Left ventricle myocardium inferior (tissue), 1 donor: ENCODE measurements at regions not wholly inside any gene's neighbourhood (a gene's known extent, or its start where the extent isn't known, plus 50 kb on each side); places are given as distances from the start of the nearest gene placed in this dataset.
"Not testable (repeated sequence)": the region's sequence is repeated elsewhere in the genome, so short reads cannot be mapped to it uniquely, and the experiment has no call there.

ENCODE experiments used
- DNase-seq: peaks from one replicate; pipeline ENCODE4 v3.0.0-alpha.2; 2020
- H3K27ac ChIP-seq: fragments of 200-600 bp; replicated peaks from 2 replicates; pipeline ENCODE4 v1.8.0; 2021
- H3K27me3 ChIP-seq: fragments of 200-600 bp; 2 replicates; pipeline ENCODE4 v1.8.0; 2021; ENCODE audit warnings: low read depth
- H3K36me3 ChIP-seq: fragments of 200-600 bp; 2 replicates; pipeline ENCODE4 v1.8.0; 2021
- H3K4me1 ChIP-seq: fragments of 200-600 bp; 2 replicates; pipeline ENCODE4 v1.8.0; 2021
- H3K4me3 ChIP-seq: fragments of 200-600 bp; 2 replicates; pipeline ENCODE4 v1.8.0; 2021; ENCODE audit warnings: mild to moderate bottlenecking, moderate library complexity
- H3K9me3 ChIP-seq: fragments of 200-600 bp; replicated peaks from 2 replicates; pipeline ENCODE4 v1.8.0; 2021
- intact Hi-C: fragments of 100-400 bp; cut with micrococcal nuclease; formaldehyde crosslinking; loops from one replicate; pipeline ENCODE4 v1.11.0; 2022
- TF ChIP-seq, protein P1 (sequence below): fragments of 200-600 bp; IDR thresholded peaks from 2 replicates; pipeline ENCODE4 v1.8.0; 2021; ENCODE audit warnings: antibody characterized with exemption, mild to moderate bottlenecking, borderline replicate concordance
- donor health status: DM: no; HTN: yes; CAD: no; lungs with severe emphysema.

- Histone ChIP-seq H3K36me3 (no peaks in the 10 kb centered on the region), H3K4me3 (no peak overlapping the region), H3K9me3 (peaks cover 17% of the 10 kb centered on the region), H3K27ac (no peak overlapping the region), H3K27me3 (no peaks in the 10 kb centered on the region), H3K4me1 (no peaks in the 10 kb centered on the region)
- intact Hi-C loops: no loop called here
- TF ChIP-seq, protein P1, sequence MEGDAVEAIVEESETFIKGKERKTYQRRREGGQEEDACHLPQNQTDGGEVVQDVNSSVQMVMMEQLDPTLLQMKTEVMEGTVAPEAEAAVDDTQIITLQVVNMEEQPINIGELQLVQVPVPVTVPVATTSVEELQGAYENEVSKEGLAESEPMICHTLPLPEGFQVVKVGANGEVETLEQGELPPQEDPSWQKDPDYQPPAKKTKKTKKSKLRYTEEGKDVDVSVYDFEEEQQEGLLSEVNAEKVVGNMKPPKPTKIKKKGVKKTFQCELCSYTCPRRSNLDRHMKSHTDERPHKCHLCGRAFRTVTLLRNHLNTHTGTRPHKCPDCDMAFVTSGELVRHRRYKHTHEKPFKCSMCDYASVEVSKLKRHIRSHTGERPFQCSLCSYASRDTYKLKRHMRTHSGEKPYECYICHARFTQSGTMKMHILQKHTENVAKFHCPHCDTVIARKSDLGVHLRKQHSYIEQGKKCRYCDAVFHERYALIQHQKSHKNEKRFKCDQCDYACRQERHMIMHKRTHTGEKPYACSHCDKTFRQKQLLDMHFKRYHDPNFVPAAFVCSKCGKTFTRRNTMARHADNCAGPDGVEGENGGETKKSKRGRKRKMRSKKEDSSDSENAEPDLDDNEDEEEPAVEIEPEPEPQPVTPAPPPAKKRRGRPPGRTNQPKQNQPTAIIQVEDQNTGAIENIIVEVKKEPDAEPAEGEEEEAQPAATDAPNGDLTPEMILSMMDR: no peak
- no peak for DNase-seq
Observed at GRCh38 chr1:195656780-195657179, 951.5 kb downstream of the KCNT2 start.

DNA sequence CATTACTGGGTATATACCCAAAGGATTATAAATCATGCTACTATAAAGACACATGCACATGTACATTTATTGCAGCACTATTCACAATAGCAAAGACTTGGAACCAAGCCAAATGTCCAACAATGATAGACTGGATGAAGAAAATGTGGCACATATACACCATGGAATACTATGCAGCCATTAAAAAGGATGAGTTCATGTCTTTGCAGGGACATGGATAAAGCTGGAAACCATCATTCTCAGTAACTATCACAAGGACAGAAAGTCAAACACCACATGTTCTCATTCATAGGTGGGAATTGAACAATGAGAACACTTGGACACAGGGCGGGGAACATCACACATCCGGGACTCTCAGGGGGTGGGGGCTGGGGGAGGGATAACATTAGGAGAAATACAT, 959.4 kb downstream of the KCNT2 start:
- intact Hi-C loops, H3K36me3 ChIP-seq: not testable (repeated sequence)

GRCh38 chr1:195637539-195637938, 970.7 kb downstream of the KCNT2 start:
- Histone ChIP-seq H3K9me3 (no peaks in the 10 kb centered on the region), H3K27ac (no peak overlapping the region), H3K4me3 (no peak overlapping the region), H3K4me1 (no peaks in the 10 kb centered on the region), H3K27me3 (no peaks in the 10 kb centered on the region), H3K36me3 (no peaks in the 10 kb centered on the region)
- TF ChIP-seq, protein P1: no peak
- intact Hi-C loops: no loop called here
- DNase-seq: no peak

More for the DNA sequence above, 959.4 kb downstream of the KCNT2 start:
- DNase-seq, H3K27me3 ChIP-seq, H3K27ac ChIP-seq, H3K4me3 ChIP-seq, H3K4me1 ChIP-seq: not testable (repeated sequence)
- H3K9me3 ChIP-seq: peaks cover 37% of the 10 kb centered on the region

- no peaks in the 10 kb centered on the region for H3K4me1 ChIP-seq
- TF ChIP-seq, protein P1: no peak
- DNase-seq: no peak
- H3K36me3 ChIP-seq: no peaks in the 10 kb centered on the region
- intact Hi-C loops: no loop called here
- H3K27ac ChIP-seq: no peak overlapping the region
- no peak overlapping the region for H3K4me3 ChIP-seq
- no peaks in the 10 kb centered on the region for H3K27me3 ChIP-seq
- peaks cover 28% of the 10 kb centered on the region for H3K9me3 ChIP-seq
Observed at GRCh38 chr1:195618287-195618686, 990.0 kb downstream of the KCNT2 start.

- H3K9me3 ChIP-seq: peaks cover 22% of the 10 kb centered on the region
- H3K27me3 ChIP-seq: no peaks in the 10 kb centered on the region
- H3K36me3 ChIP-seq: no peaks in the 10 kb centered on the region
- no peak overlapping the region for H3K27ac ChIP-seq
- H3K4me1 ChIP-seq: no peaks in the 10 kb centered on the region
- no peak for DNase-seq
- TF ChIP-seq, protein P1: no peak
- intact Hi-C loops: no loop called here
- H3K4me3 ChIP-seq: no peak overlapping the region
Observed at GRCh38 chr1:195617106-195617505, 991.1 kb downstream of the KCNT2 start.

DNA sequence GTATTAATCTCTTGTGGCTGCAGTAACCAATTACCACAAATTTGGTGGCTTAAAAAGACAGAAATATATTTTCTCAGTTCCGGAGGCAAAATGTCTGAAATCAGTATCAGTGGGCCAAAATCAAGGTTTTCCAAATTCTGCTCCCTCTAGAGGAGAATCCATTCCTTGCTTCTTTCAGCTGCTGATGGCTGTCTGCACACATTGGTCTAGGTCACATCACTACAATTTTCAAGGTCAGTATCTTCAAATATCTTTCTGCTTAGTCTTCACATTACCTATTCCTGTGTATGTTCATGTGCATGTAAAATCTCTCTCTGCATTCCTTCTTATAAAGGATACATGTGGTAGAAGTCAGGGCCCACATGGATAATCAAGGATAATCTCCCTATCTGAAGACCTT, 999.4 kb downstream of the KCNT2 start:
- peaks cover 29% of the 10 kb centered on the region for H3K9me3 ChIP-seq
- intact Hi-C loops: no loop called here
- no peak overlapping the region for H3K4me3 ChIP-seq
- no peaks in the 10 kb centered on the region for H3K36me3 ChIP-seq
- TF ChIP-seq, protein P1: no peak
- no peaks in the 10 kb centered on the region for H3K27me3 ChIP-seq
- H3K4me1 ChIP-seq: no peaks in the 10 kb centered on the region
- no peak overlapping the region for H3K27ac ChIP-seq
- no peak for DNase-seq
